22Rv1 (cell line): ENCODE measurements at regions not wholly inside any gene's neighbourhood (a gene's known extent, or its start where the extent isn't known, plus 50 kb on each side); places are given as distances from the start of the nearest gene placed in this dataset.

ENCODE experiments used
- CTCF ChIP-seq: fragments of 450-650 bp; IDR thresholded peaks from 2 replicates; pipeline ENCODE4 v1.5.1; 2017; ENCODE audit warnings: mild to moderate bottlenecking
- ZFX ChIP-seq: fragments of 450-650 bp; IDR thresholded peaks from 2 replicates; pipeline ENCODE4 v1.6.1; 2017; ENCODE audit warnings: antibody characterized with exemption, borderline replicate concordance

- TF ChIP-seq CTCF (no peak), ZFX (no peak)
Observed at GRCh38 chr2:105537920-105538319, 139.1 kb upstream of the FHL2 start.
